Adrenal gland (tissue), 5 donors: ENCODE measurements at regions not wholly inside any gene's neighbourhood (a gene's known extent, or its start where the extent isn't known, plus 50 kb on each side); places are given as distances from the start of the nearest gene placed in this dataset.

Experiments used
- POLR2A ChIP-seq, 2 donors: fragments of 450-650 bp; IDR thresholded peaks; one replicate each; pipeline ENCODE4 v1.6.1; 2017; ENCODE audit warnings: antibody characterized with exemption in 2 of 2, mild to moderate bottlenecking in 2 of 2, moderate library complexity in 1 of 2
- TF ChIP-seq, protein P1 (sequence below), 6 experiments: fragments of 450-650 bp in 4 of 6; fragments of 200-600 bp in 2 of 6; sonication (generic) in 1 of 6; IDR thresholded peaks; 1 replicate in 5 of 6; 2 replicates in 1 of 6; pipeline versions ENCODE4 v1.5.1 to v1.8.0; 2016 to 2021; ENCODE audit warnings: antibody characterized with exemption in 6 of 6, mild to moderate bottlenecking in 2 of 6, moderate library complexity in 1 of 6
- donor health status: DM: no; HTN: no; CAD: no.

DNA sequence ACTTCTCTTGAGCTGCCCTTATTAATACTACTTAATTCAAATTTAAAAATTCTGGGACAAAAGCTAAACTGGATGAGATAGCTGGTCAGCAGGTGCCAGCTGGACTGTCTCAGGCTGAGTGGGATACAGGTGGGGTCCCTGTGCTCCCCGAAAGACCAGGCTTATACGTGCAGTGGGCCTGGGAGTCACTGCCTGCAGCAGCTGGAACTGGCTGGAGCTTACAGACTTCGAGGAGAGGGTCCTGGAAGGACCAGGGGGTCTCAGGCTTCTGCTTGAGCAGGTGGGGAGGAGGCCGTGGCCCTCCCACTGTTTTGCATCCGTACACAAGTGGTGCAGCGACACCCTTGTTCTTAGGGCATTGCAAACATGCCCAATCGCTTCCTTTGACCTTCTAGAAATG, 203.7 kb downstream of the GLRX3 start:
- TF ChIP-seq, protein P1, sequence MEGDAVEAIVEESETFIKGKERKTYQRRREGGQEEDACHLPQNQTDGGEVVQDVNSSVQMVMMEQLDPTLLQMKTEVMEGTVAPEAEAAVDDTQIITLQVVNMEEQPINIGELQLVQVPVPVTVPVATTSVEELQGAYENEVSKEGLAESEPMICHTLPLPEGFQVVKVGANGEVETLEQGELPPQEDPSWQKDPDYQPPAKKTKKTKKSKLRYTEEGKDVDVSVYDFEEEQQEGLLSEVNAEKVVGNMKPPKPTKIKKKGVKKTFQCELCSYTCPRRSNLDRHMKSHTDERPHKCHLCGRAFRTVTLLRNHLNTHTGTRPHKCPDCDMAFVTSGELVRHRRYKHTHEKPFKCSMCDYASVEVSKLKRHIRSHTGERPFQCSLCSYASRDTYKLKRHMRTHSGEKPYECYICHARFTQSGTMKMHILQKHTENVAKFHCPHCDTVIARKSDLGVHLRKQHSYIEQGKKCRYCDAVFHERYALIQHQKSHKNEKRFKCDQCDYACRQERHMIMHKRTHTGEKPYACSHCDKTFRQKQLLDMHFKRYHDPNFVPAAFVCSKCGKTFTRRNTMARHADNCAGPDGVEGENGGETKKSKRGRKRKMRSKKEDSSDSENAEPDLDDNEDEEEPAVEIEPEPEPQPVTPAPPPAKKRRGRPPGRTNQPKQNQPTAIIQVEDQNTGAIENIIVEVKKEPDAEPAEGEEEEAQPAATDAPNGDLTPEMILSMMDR (IDR thresholded peaks at IDR 0.05): no peak
- TF ChIP-seq POLR2A (IDR thresholded peaks at IDR 0.05): no peak
